SK-N-SH (cell line): ENCODE measurements at regions not wholly inside any gene's neighbourhood (a gene's known extent, or its start where the extent isn't known, plus 50 kb on each side); places are given as distances from the start of the nearest gene placed in this dataset.

Experiments used
- TEAD4 ChIP-seq: IDR thresholded peaks from 2 replicates; pipeline ENCODE4 v1.4.0; 2012; ENCODE audit warnings: mild to moderate bottlenecking, borderline replicate concordance; ENCODE audit not compliant: insufficient read depth
- ZBTB33 ChIP-seq: IDR thresholded peaks from 2 replicates; pipeline ENCODE4 v1.4.0; 2012; ENCODE audit warnings: low read depth, borderline replicate concordance

DNA sequence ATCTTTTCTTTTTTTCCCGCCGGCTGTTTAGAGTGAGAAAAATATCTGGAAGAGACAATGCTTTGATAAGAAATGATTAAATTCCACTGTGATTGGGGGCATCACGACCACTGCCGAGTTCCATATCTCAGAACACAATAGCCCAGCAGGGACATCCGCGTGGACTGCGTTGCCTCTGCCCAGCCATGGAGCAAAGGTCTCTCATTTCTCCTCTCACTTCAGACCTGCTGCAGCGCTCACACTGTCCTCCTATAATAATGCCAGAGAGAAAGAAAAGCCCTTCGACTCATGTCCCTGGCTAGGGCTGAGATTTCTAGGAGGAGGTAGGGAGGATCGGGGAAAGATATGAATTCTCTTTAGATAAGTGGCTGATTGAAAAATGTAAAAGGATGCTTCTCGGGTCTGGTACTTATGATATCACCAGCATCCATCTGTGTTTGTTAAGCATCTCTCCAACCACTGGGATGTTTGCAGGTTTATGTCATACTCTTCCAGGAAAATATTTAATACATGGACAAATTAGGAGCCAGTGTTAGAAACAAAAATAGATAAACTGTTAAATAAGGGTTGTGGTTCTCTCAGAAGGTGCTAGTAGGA, 472.9 kb upstream of the AKR1E2 start:
- TF ChIP-seq TEAD4 (no peak), ZBTB33 (no peak)
